WTC11 (cell line): ENCODE measurements at regions not wholly inside any gene's neighbourhood (a gene's known extent, or its start where the extent isn't known, plus 50 kb on each side); places are given as distances from the start of the nearest gene placed in this dataset.

Experiments used
- ATAC-seq: fragments of 200-7000 bp; cut with Tn5 transposase; 2 replicates; pipeline ENCODE4 v1.10.0; 2021; ENCODE audit warnings: mild to moderate bottlenecking, moderate library complexity
- CTCF ChIA-PET: fragments of 300-600 bp; sonication (Branson Sonifier 250); formaldehyde crosslinking; loops from one replicate; lab custom pipeline; 2021; ENCODE audit warnings: antibody characterized with exemption; lab: Charles Lee
- POLR2A ChIA-PET: fragments of 350-600 bp; sonication (Branson Sonifier 250); formaldehyde crosslinking; loops from one replicate; lab custom pipeline; 2021; ENCODE audit warnings: antibody characterized with exemption; lab: Charles Lee
- DNase-seq: peaks from one replicate; pipeline ENCODE4 v3.0.0; 2021; ENCODE audit warnings: low spot score
- H3K27ac Mint-ChIP-seq: 2 replicates; pipeline ENCODE4 v1.8.0; 2021; ENCODE audit warnings: mixed read lengths
- H3K27me3 Mint-ChIP-seq: 2 replicates; pipeline ENCODE4 v1.8.0; 2021; ENCODE audit warnings: low read depth, mild to moderate bottlenecking, moderate library complexity, mixed read lengths
- H3K36me3 Mint-ChIP-seq: 2 replicates; pipeline ENCODE4 v1.8.0; 2021; ENCODE audit warnings: mixed read lengths
- H3K4me1 Mint-ChIP-seq: 2 replicates; pipeline ENCODE4 v1.8.0; 2022; ENCODE audit warnings: mixed read lengths
- H3K4me3 Mint-ChIP-seq: 2 replicates; pipeline ENCODE4 v1.8.0; 2021; ENCODE audit warnings: mild to moderate bottlenecking, moderate library complexity, mixed read lengths
- H3K9me3 Mint-ChIP-seq: 2 replicates; pipeline ENCODE4 v1.8.0; 2021; ENCODE audit warnings: mixed read lengths
- EMX1 ChIP-seq: fragments of 250-450 bp; sonication (Bioruptor Pico); IDR thresholded peaks from 2 replicates; pipeline ENCODE4 v1.8.0; 2021; ENCODE audit warnings: mild to moderate bottlenecking
- MXD4 ChIP-seq: fragments of 250-450 bp; sonication (Bioruptor Pico); IDR thresholded peaks from 2 replicates; pipeline ENCODE4 v1.8.0; 2021; ENCODE audit warnings: mild to moderate bottlenecking, moderate library complexity, borderline replicate concordance
- MYBL2 ChIP-seq: sonication (generic); formaldehyde crosslinking; IDR thresholded peaks from 2 replicates; pipeline ENCODE4 v1.8.1; 2023; ENCODE audit warnings: mild to moderate bottlenecking, moderate library complexity, missing genetic modification reagents
- NFATC4 ChIP-seq: fragments of 250-450 bp; sonication (Bioruptor Pico); IDR thresholded peaks from 2 replicates; pipeline ENCODE4 v1.9.0; 2021; ENCODE audit warnings: mild to moderate bottlenecking
- ZNF219 ChIP-seq: sonication (generic); formaldehyde crosslinking; IDR thresholded peaks from 2 replicates; pipeline ENCODE4 v1.8.0; 2023; ENCODE audit warnings: missing genetic modification reagents, mild to moderate bottlenecking, borderline replicate concordance
- TF ChIP-seq, protein P1 (sequence below): sonication (generic); formaldehyde crosslinking; IDR thresholded peaks from 2 replicates; pipeline ENCODE4 v1.8.1; 2022; ENCODE audit warnings: mild to moderate bottlenecking, missing genetic modification reagents, moderate library complexity, borderline replicate concordance

- DNase-seq: no peak
- no peak for ATAC-seq
- peaks cover 3% of the 10 kb centered on the region; the same call in 1 of the 2 replicates for H3K4me1 Mint-ChIP-seq
- TF ChIP-seq, protein P1, sequence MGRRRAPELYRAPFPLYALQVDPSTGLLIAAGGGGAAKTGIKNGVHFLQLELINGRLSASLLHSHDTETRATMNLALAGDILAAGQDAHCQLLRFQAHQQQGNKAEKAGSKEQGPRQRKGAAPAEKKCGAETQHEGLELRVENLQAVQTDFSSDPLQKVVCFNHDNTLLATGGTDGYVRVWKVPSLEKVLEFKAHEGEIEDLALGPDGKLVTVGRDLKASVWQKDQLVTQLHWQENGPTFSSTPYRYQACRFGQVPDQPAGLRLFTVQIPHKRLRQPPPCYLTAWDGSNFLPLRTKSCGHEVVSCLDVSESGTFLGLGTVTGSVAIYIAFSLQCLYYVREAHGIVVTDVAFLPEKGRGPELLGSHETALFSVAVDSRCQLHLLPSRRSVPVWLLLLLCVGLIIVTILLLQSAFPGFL (CRISPR knock-in tag): no peak
- no peak for TF ChIP-seq ZNF219 (CRISPR knock-in tag)
- TF ChIP-seq MYBL2 (CRISPR knock-in tag): no peak
- no peak for TF ChIP-seq EMX1
- peaks cover 72% of the 10 kb centered on the region for H3K9me3 Mint-ChIP-seq
- ChIA-PET POLR2A (no interaction called here), CTCF (interaction anchor here (1.6 kb wide), 1 partner anchor 16 kb away, joined by 4 read pairs; no protein-coding TSS in a partner anchor)
- no peak overlapping the region for H3K27ac Mint-ChIP-seq
- H3K36me3 Mint-ChIP-seq: peaks cover 51% of the 10 kb centered on the region
- peaks cover 17% of the 10 kb centered on the region; the same call in 1 of the 2 replicates for H3K27me3 Mint-ChIP-seq
- no peak overlapping the region for H3K4me3 Mint-ChIP-seq
These were observed 51.0 kb upstream of the TMEM97 start for GRCh38 chr17:28267720-28268609.

DNA sequence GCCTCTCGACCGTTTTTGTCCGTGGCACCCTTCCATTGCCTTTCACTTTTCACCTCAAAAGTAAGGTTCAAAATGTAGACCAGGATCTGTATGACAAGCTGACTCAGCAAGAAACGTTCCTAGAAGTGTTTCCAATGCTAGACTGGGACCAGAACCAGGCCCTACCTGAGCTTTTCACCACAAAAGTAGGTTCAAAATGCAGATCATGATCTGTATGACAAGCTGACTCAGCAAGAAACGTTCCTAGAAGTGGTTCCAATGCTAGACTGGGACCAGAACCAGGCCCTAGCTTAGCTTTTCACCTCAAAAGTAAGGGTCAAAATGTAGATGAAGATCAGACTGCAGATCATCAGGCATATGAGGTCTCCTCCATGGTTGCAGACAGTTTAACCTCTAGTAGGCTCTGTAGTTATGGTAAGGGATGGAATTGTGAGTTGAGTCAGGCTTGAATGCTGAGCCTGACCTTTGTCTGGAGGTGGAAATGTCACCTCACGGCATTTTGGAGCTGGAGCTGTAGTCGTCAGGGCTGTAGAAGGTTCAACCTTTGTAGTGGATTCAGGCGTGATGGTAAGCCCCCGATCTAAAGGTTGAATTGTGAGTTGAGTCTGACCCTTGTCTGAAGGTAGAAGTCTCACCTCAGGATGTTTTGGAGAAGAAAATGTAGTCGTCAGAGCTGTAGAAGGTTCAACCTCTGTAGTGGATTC, 50.2 kb upstream of the TMEM97 start:
- TF ChIP-seq MXD4 (no peak), NFATC4 (CRISPR knock-in tag) (no peak)
- no peak for ATAC-seq
- H3K4me3 Mint-ChIP-seq: no peak overlapping the region
- H3K27ac Mint-ChIP-seq: no peak overlapping the region
- H3K9me3 Mint-ChIP-seq: peaks cover 64% of the 10 kb centered on the region
- H3K36me3 Mint-ChIP-seq: peaks cover 43% of the 10 kb centered on the region
- no peak for DNase-seq
- ChIA-PET CTCF (interaction anchor here (1.6 kb wide), 1 partner anchor 17 kb away, joined by 4 read pairs; no protein-coding TSS in a partner anchor), POLR2A (no interaction called here)
- peaks cover 11% of the 10 kb centered on the region; the same call in 1 of the 2 replicates for H3K27me3 Mint-ChIP-seq
- H3K4me1 Mint-ChIP-seq: peaks cover 3% of the 10 kb centered on the region; the same call in 1 of the 2 replicates
